H9 (cell line): ENCODE measurements at regions not wholly inside any gene's neighbourhood (a gene's known extent, or its start where the extent isn't known, plus 50 kb on each side); places are given as distances from the start of the nearest gene placed in this dataset.

Experiments used
- DNase-seq: peaks from one replicate; pipeline ENCODE4 v3.0.0-alpha.2; 2017
- H2AFZ ChIP-seq: one replicate; pipeline ENCODE4 v1.6.1; 2013; ENCODE audit warnings: mild to moderate bottlenecking, low read length, control low read depth, moderate library complexity
- H2AK5ac ChIP-seq: 2 replicates; pipeline ENCODE4 v1.6.1; 2013; ENCODE audit warnings: low read length, control low read depth, mixed read lengths; ENCODE audit not compliant: insufficient read length
- H2BK120ac ChIP-seq: one replicate; pipeline ENCODE4 v1.6.1; 2013; ENCODE audit warnings: low read depth, mild to moderate bottlenecking, low read length, control low read depth, inconsistent platforms; ENCODE audit not compliant: poor library complexity, severe bottlenecking
- H2BK12ac ChIP-seq: 2 replicates; pipeline ENCODE4 v1.6.1; 2013; ENCODE audit warnings: low read length, control low read depth, mixed read lengths, low read depth; ENCODE audit not compliant: insufficient read length
- H2BK15ac ChIP-seq: 2 replicates; pipeline ENCODE4 v1.6.1; 2013; ENCODE audit warnings: low read depth, low read length, control low read depth
- H2BK20ac ChIP-seq: one replicate; pipeline ENCODE4 v1.6.1; 2013; ENCODE audit warnings: low read depth, mild to moderate bottlenecking, low read length, control low read depth, inconsistent platforms; ENCODE audit not compliant: poor library complexity, severe bottlenecking
- H2BK5ac ChIP-seq: 2 replicates; pipeline ENCODE4 v1.6.1; 2013; ENCODE audit warnings: low read length, control low read depth, mixed read lengths; ENCODE audit not compliant: insufficient read length
- H3K14ac ChIP-seq: 2 replicates; pipeline ENCODE4 v1.6.1; 2013; ENCODE audit warnings: low read length, control low read depth; ENCODE audit not compliant: insufficient read depth
- H3K18ac ChIP-seq: 2 replicates; pipeline ENCODE4 v1.6.1; 2013; ENCODE audit warnings: low read depth, mild to moderate bottlenecking, mixed read lengths, low read length, control low read depth; ENCODE audit not compliant: insufficient read length
- H3K23ac ChIP-seq: 2 replicates; pipeline ENCODE4 v1.6.1; 2013; ENCODE audit warnings: low read length, control low read depth, mixed read lengths, low read depth; ENCODE audit not compliant: insufficient read length
- H3K23me2 ChIP-seq: 2 replicates; pipeline ENCODE4 v1.6.1; 2013; ENCODE audit warnings: low read depth, mild to moderate bottlenecking, mixed read lengths, low read length, control low read depth; ENCODE audit not compliant: insufficient read length, poor library complexity, severe bottlenecking
- H3K27ac ChIP-seq: 2 replicates; pipeline ENCODE4 v1.5.1; 2013; ENCODE audit warnings: low read length, control low read depth, mixed read lengths, low read depth; ENCODE audit not compliant: insufficient read length
- H3K27me3 ChIP-seq: 2 replicates; pipeline ENCODE4 v1.6.1; 2013; ENCODE audit warnings: low read length, control low read depth, inconsistent platforms; ENCODE audit not compliant: insufficient read depth
- H3K4ac ChIP-seq: 2 replicates; pipeline ENCODE4 v1.6.1; 2013; ENCODE audit warnings: low read depth, mild to moderate bottlenecking, control low read depth, inconsistent platforms, low read length, moderate library complexity
- H3K4me1 ChIP-seq: 2 replicates; pipeline ENCODE4 v1.6.1; 2013; ENCODE audit warnings: low read length, control low read depth, inconsistent platforms; ENCODE audit not compliant: insufficient read depth
- H3K4me2 ChIP-seq: 2 replicates; pipeline ENCODE4 v1.6.1; 2013; ENCODE audit warnings: low read length, control low read depth, mixed read lengths; ENCODE audit not compliant: insufficient read length, insufficient read depth
- H3K56ac ChIP-seq: 2 replicates; pipeline ENCODE4 v1.6.1; 2013; ENCODE audit warnings: low read depth, mild to moderate bottlenecking, mixed read lengths, low read length, control low read depth; ENCODE audit not compliant: insufficient read length
- H3K79me1 ChIP-seq: 2 replicates; pipeline ENCODE4 v1.6.1; 2013; ENCODE audit warnings: low read depth, mild to moderate bottlenecking, moderate library complexity, low read length, control low read depth, inconsistent platforms; ENCODE audit not compliant: insufficient read depth, poor library complexity, severe bottlenecking
- H3K79me2 ChIP-seq: 2 replicates; pipeline ENCODE4 v1.6.1; 2013; ENCODE audit warnings: low read length, control low read depth, inconsistent platforms; ENCODE audit not compliant: insufficient read depth
- H3K9ac ChIP-seq: 2 replicates; pipeline ENCODE4 v1.6.1; 2013; ENCODE audit warnings: low read length, control low read depth, mixed read lengths; ENCODE audit not compliant: insufficient read length; ENCODE audit errors: extremely low read depth
- H3K9me3 ChIP-seq: one replicate; pipeline ENCODE4 v1.6.1; 2013; ENCODE audit warnings: low read depth, low read length, inconsistent platforms; ENCODE audit not compliant: control insufficient read depth
- H3T11ph ChIP-seq: one replicate; pipeline ENCODE4 v1.6.1; 2013; ENCODE audit warnings: mild to moderate bottlenecking, low read length, control low read depth, inconsistent platforms
- H4K20me1 ChIP-seq: one replicate; pipeline ENCODE4 v1.6.1; 2013; ENCODE audit not compliant: control insufficient read depth, insufficient read length, insufficient read depth
- H4K5ac ChIP-seq: 2 replicates; pipeline ENCODE4 v1.6.1; 2013; ENCODE audit warnings: low read depth, mild to moderate bottlenecking, mixed read lengths, low read length, control low read depth; ENCODE audit not compliant: insufficient read length
- H4K8ac ChIP-seq: replicated peaks from 2 replicates; pipeline ENCODE4 v1.6.1; 2013; ENCODE audit warnings: low read length, control low read depth, mixed read lengths, low read depth; ENCODE audit not compliant: insufficient read length
- H4K91ac ChIP-seq: 2 replicates; pipeline ENCODE4 v1.6.1; 2013; ENCODE audit warnings: low read depth, mild to moderate bottlenecking, moderate library complexity, mixed read lengths, low read length, control low read depth; ENCODE audit not compliant: insufficient read length
- H3K27ac Mint-ChIP-seq, 3 experiments: 2 replicates in 2 of 3; 3 replicates in 1 of 3; pipeline ENCODE4 v1.8.0; 2020 to 2021; ENCODE audit warnings: mixed read lengths in 3 of 3, mild to moderate bottlenecking in 1 of 3, moderate library complexity in 1 of 3
- H3K27me3 Mint-ChIP-seq: 2 replicates; pipeline ENCODE4 v1.8.0; 2021; ENCODE audit warnings: low read depth, mild to moderate bottlenecking, moderate library complexity, mixed read lengths
- H3K36me3 Mint-ChIP-seq, 3 experiments: 2 replicates in 2 of 3; 3 replicates in 1 of 3; pipeline ENCODE4 v1.8.0; 2020 to 2021; ENCODE audit warnings: low read depth in 3 of 3, mixed read lengths in 3 of 3; ENCODE audit not compliant: insufficient read depth in 1 of 3
- H3K4me1 Mint-ChIP-seq, 2 experiments: 2 replicates each; pipeline ENCODE4 v1.8.0; 2020; ENCODE audit warnings: mixed read lengths in 2 of 2
- H3K4me3 Mint-ChIP-seq, 2 experiments: 2 replicates in 1 of 2; 3 replicates in 1 of 2; pipeline ENCODE4 v1.8.0; 2020 to 2021; ENCODE audit warnings: mild to moderate bottlenecking in 2 of 2, mixed read lengths in 2 of 2, moderate library complexity in 1 of 2
- H3K9me3 Mint-ChIP-seq, 2 experiments: 2 replicates in 1 of 2; 3 replicates in 1 of 2; pipeline ENCODE4 v1.8.0; 2020; ENCODE audit warnings: mild to moderate bottlenecking in 2 of 2, mixed read lengths in 2 of 2, moderate library complexity in 1 of 2
- CTCF ChIP-seq: fragments of 200-600 bp; sonication (generic); conservative IDR thresholded peaks from 3 replicates; pipeline ENCODE4 v1.8.0; 2021; ENCODE audit warnings: antibody characterized with exemption, mild to moderate bottlenecking
- WGBS: extraction: QIAGEN DNeasy Blood & Tissue Kit; methylation state at CpG from one replicate; pipeline ENCODE4 v1.1.7; 2013; ENCODE audit warnings: missing lambda C conversion rate, low lambda C conversion rate, mixed read lengths; ENCODE audit not compliant: insufficient read length; ENCODE audit errors: extremely low coverage; 5-methylcytosine and 5-hydroxymethylcytosine counted together

DNA sequence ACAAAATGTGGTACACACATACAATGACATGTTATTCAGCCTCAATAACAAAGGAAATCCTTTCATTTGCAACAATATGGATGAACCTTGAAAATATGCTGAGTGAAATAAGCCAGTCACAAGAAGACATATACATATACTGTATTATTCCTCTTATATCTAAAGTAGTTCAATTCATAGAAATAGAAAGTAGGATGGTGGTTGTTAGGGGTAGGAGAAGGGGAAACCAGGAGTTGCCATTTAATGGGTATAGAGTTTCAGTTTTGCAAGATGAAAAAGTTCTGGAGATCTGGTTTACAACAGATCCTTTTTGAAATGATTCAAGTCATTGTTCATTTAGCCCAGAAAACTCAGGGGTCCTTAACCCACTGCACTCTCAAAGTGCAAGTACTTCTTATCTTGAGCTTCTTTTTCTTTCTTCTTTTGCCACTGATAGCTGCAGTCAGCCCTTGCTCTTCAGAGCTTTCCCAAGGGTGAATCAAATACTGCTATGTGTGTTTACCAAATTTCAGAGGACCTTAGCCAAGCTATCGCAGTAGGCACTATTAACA, 208.0 kb upstream of the EOMES start:
- Histone ChIP-seq H4K20me1 (no peaks in the 10 kb centered on the region), H3K9me3 (no peaks in the 10 kb centered on the region), H3K56ac (no peak overlapping the region), H2BK120ac (no peak overlapping the region), H2BK5ac (no peak overlapping the region), H3K9ac (no peak overlapping the region), H3K18ac (no peak overlapping the region), H3K79me1 (no peaks in the 10 kb centered on the region), H3K27me3 (no peaks in the 10 kb centered on the region), H2BK12ac (no peak overlapping the region), H2AFZ (no peak overlapping the region), H2BK20ac (no peak overlapping the region), H3K4me2 (no peak overlapping the region), H2AK5ac (no peak overlapping the region), H4K91ac (no peak overlapping the region), H3K4ac (no peak overlapping the region), H3K79me2 (no peaks in the 10 kb centered on the region), H3K27ac (no peak overlapping the region), H2BK15ac (no peak overlapping the region), H3K4me1 (no peaks in the 10 kb centered on the region), H3K23ac (no peak overlapping the region), H3T11ph (no peak overlapping the region), H4K5ac (no peak overlapping the region), H4K8ac (no peak overlapping the region), H3K14ac (no peak overlapping the region), H3K23me2 (no peaks in the 10 kb centered on the region)
- no peak for DNase-seq
- no peak for TF ChIP-seq CTCF
- Mint-ChIP-seq H3K27me3 (no peaks in the 10 kb centered on the region), H3K4me1 (peaks cover 0 to 5% of the 10 kb centered on the region in 2 experiments; a peak in 2 of 4 replicates), H3K4me3 (no peak overlapping the region), H3K9me3 (no peaks in the 10 kb centered on the region), H3K36me3 (peaks cover 0 to 3% (median 0%) of the 10 kb centered on the region in 3 experiments; a peak in 2 of 7 replicates), H3K27ac (no peak overlapping the region)
- WGBS = no CpG with 5 or more reads among the region's 1 CpG
